Prostate gland (tissue), 2 donors: ENCODE measurements at regions not wholly inside any gene's neighbourhood (a gene's known extent, or its start where the extent isn't known, plus 50 kb on each side); places are given as distances from the start of the nearest gene placed in this dataset.

ENCODE experiments used
- DNase-seq: peaks from one replicate; pipeline ENCODE4 v3.0.0-alpha.2; 2019; ENCODE audit warnings: low spot score
- H3K27ac ChIP-seq, 2 donors: fragments of 200-600 bp; sonication (generic); 2 replicates each; pipeline ENCODE4 v1.5.1; 2017 to 2019
- H3K27me3 ChIP-seq: fragments of 200-600 bp; sonication (generic); replicated peaks from 2 replicates; pipeline ENCODE4 v1.5.1; 2019; ENCODE audit not compliant: insufficient read depth
- H3K36me3 ChIP-seq, 2 donors: fragments of 200-600 bp; sonication (generic); 1 replicate in 1 of 2; 2 replicates in 1 of 2; pipeline versions ENCODE4 v1.5.1 to v1.8.1; 2017 to 2019
- H3K4me1 ChIP-seq: fragments of 200-600 bp; sonication (generic); replicated peaks from 2 replicates; pipeline ENCODE4 v1.5.1; 2019
- H3K4me3 ChIP-seq, 2 donors: fragments of 200-600 bp; sonication (generic); 2 replicates each; pipeline ENCODE4 v1.5.1; 2017 to 2019
- H3K9me3 ChIP-seq: fragments of 200-600 bp; sonication (generic); 2 replicates; pipeline ENCODE4 v1.5.1; 2017
- POLR2A ChIP-seq: fragments of 450-650 bp; IDR thresholded peaks from one replicate; pipeline ENCODE4 v1.6.1; 2016; ENCODE audit warnings: antibody characterized with exemption, mild to moderate bottlenecking
- POLR2AphosphoS5 ChIP-seq: sonication (generic); formaldehyde crosslinking; IDR thresholded peaks from one replicate; pipeline ENCODE4 v1.6.1; 2017; ENCODE audit warnings: antibody characterized with exemption
- WGBS: methylation state at CpG from one replicate; pipeline ENCODE4 v1.1.5; 2018; 5-methylcytosine and 5-hydroxymethylcytosine counted together
- intact Hi-C: fragments of 100-400 bp; cut with DNase I; formaldehyde crosslinking; loops from one replicate; pipeline ENCODE4 v1.14.2; 2022
- TF ChIP-seq, protein P1 (sequence below), 4 experiments: fragments of 200-600 bp in 2 of 4; fragments of 450-650 bp in 2 of 4; sonication (generic) in 2 of 4; IDR thresholded peaks; 1 replicate in 3 of 4; 2 replicates in 1 of 4; pipeline ENCODE4 v1.5.1; 2016 to 2019; ENCODE audit warnings: antibody characterized with exemption in 4 of 4, mild to moderate bottlenecking in 2 of 4, moderate library complexity in 2 of 4

DNA sequence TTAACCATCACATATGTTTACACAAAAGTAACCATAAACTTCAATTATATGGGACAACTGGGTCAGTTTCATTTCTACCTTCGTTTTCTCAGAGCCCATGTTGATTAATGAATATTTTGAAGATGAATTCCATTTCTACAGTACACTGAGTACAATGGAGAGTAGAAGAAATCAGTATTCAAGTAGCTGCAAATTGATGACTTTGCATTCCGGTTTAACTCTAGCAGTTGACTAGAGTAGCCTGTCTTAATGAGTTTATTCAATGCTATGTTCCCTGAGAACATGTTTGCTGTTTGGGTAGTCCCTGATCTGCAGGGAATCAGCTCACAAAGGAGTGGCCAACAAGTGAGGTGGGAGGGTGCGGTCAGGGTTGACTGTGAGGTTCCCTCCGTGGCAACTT, 168.3 kb downstream of the TRIML1 start:
- H3K27me3 ChIP-seq = no peaks in the 10 kb centered on the region
- H3K9me3 ChIP-seq = no peaks in the 10 kb centered on the region
- no peaks in the 10 kb centered on the region for H3K36me3 ChIP-seq
- no peak overlapping the region for H3K27ac ChIP-seq
- intact Hi-C loops = no loop called here
- TF ChIP-seq, protein P1, sequence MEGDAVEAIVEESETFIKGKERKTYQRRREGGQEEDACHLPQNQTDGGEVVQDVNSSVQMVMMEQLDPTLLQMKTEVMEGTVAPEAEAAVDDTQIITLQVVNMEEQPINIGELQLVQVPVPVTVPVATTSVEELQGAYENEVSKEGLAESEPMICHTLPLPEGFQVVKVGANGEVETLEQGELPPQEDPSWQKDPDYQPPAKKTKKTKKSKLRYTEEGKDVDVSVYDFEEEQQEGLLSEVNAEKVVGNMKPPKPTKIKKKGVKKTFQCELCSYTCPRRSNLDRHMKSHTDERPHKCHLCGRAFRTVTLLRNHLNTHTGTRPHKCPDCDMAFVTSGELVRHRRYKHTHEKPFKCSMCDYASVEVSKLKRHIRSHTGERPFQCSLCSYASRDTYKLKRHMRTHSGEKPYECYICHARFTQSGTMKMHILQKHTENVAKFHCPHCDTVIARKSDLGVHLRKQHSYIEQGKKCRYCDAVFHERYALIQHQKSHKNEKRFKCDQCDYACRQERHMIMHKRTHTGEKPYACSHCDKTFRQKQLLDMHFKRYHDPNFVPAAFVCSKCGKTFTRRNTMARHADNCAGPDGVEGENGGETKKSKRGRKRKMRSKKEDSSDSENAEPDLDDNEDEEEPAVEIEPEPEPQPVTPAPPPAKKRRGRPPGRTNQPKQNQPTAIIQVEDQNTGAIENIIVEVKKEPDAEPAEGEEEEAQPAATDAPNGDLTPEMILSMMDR (IDR thresholded peaks at IDR 0.05) = no peak
- TF ChIP-seq POLR2A (no peak), POLR2AphosphoS5 (no peak)
- WGBS = 73% methylated on average over 4 of the region's 4 CpGs
- H3K4me1 ChIP-seq = no peaks in the 10 kb centered on the region
- no peak overlapping the region for H3K4me3 ChIP-seq
- DNase-seq = no peak

DNA sequence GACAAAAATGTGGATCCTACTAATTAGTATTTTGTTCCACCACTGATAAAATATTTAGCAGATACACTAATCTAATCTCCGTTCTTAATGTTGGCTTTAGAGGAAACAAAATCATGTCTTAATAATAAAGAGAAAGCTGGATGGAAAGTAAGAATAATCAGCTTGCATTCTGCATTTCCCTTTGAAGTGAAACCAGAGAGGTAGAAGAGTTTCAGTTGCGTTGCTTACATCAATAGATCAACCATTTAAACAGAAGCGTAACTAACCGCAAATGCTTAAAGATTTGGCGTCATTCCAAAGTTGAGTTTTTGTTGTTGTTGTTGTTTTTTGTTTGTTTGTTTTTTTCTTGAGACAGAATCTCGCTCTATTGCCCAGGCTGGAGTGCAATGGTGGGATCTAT, 168.9 kb downstream of the TRIML1 start:
- H3K36me3 ChIP-seq = no peaks in the 10 kb centered on the region
- H3K9me3 ChIP-seq = no peaks in the 10 kb centered on the region
- TF ChIP-seq POLR2A (no peak), POLR2AphosphoS5 (no peak)
- TF ChIP-seq, protein P1 (IDR thresholded peaks at IDR 0.05) = no peak
- 84% methylated on average over 6 of the region's 6 CpGs for WGBS
- no peak overlapping the region for H3K4me3 ChIP-seq
- DNase-seq = no peak
- no peak overlapping the region for H3K27ac ChIP-seq
- H3K27me3 ChIP-seq = no peaks in the 10 kb centered on the region
- intact Hi-C loops = no loop called here
- no peaks in the 10 kb centered on the region for H3K4me1 ChIP-seq

DNA sequence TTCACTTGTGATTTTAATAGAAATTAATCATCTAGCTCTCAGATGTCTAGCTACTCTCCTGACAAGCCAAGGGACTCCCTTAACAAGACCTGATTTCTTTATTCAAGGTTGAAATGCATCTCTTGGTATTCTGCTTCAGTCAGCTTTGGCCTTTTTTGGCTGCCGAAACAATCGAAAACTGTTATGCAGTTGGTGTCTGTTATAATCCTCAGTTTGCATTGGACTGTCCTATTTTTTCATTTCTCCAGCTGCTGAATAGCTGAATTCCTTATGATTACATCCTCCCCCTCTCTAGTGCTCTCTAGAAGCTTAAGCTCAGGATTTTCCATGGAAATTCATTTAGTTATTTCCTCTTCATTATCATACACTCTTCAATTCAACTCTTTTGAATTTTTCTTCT, 177.2 kb downstream of the TRIML1 start:
- H3K4me3 ChIP-seq = no peak overlapping the region
- intact Hi-C loops = no loop called here
- no peaks in the 10 kb centered on the region for H3K9me3 ChIP-seq
- TF ChIP-seq POLR2AphosphoS5 (no peak), POLR2A (no peak)
- TF ChIP-seq, protein P1 (IDR thresholded peaks at IDR 0.05) = no peak
- H3K36me3 ChIP-seq = no peaks in the 10 kb centered on the region
- no peaks in the 10 kb centered on the region for H3K27me3 ChIP-seq
- no peak overlapping the region for H3K27ac ChIP-seq
- H3K4me1 ChIP-seq = no peaks in the 10 kb centered on the region
- WGBS = 93% methylated on average over 2 of the region's 2 CpGs
- no peak for DNase-seq

DNA sequence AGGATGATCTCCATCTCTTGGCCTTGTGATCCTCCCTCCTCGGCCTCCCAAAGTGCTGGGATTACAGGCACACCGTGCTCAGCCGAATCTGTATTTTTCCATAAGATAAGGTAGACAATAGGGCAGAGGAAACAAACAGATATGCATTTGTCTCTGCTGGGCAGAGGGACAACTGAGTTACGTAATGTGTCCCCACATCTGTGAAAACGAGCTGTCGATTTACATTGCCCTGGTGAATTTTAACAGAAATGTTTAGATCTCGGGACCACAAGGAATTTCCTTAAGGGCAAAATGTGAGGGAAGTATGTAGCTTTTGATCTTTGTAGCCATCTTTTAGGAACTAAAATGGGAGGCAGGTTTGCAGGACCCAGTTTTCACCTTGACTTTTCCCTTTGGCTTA, 189.7 kb downstream of the TRIML1 start:
- 77% methylated on average over 7 of the region's 7 CpGs for WGBS
- DNase-seq = no peak
- Histone ChIP-seq H3K27me3 (no peaks in the 10 kb centered on the region), H3K36me3 (no peaks in the 10 kb centered on the region), H3K27ac (no peak overlapping the region), H3K4me3 (no peak overlapping the region), H3K4me1 (no peaks in the 10 kb centered on the region), H3K9me3 (no peaks in the 10 kb centered on the region)
- intact Hi-C loops = no loop called here
- no peak for TF ChIP-seq POLR2A

DNA sequence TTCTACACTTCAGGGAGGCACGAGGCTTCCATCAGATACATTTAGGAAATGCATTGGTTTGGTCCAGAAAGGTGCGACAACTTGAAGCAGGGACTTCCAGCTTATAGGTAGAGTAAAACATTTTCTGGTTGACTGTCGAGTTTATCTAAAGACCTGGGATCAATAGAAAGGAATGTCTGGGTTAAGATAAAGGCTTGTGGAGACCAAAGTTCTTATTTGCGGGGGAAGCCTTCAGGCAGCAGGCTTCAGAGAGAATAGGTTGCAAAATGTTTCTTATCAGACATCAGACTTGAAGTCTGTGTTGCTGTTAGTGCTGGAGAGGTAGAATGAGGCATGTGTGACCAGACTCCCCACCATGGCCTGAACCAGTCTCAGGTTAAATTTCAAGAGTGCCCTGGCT, 190.3 kb downstream of the TRIML1 start:
- no peak for TF ChIP-seq POLR2AphosphoS5
- no peak for TF ChIP-seq POLR2A
- TF ChIP-seq, protein P1 (IDR thresholded peaks at IDR 0.05) = no peak
- WGBS = 94% methylated on average over 4 of the region's 4 CpGs
- intact Hi-C loops = no loop called here

More for the DNA sequence above, 190.3 kb downstream of the TRIML1 start:
- no peak overlapping the region for H3K27ac ChIP-seq
- H3K9me3 ChIP-seq = no peaks in the 10 kb centered on the region
- no peaks in the 10 kb centered on the region for H3K27me3 ChIP-seq
- no peaks in the 10 kb centered on the region for H3K4me1 ChIP-seq
- DNase-seq = no peak
- no peak overlapping the region for H3K4me3 ChIP-seq
- H3K36me3 ChIP-seq = no peaks in the 10 kb centered on the region
